NCI-H2029 treated with DMSO at 0.1 percent for 48 hours (cell line): ENCODE measurements at regions not wholly inside any gene's neighbourhood (a gene's known extent, or its start where the extent isn't known, plus 50 kb on each side); places are given as distances from the start of the nearest gene placed in this dataset.
"Not testable (repeated sequence)": the region's sequence is repeated elsewhere in the genome, so short reads cannot be mapped to it uniquely, and the experiment has no call there.

ENCODE experiments used
- DNase-seq: peaks from one replicate; lab custom pipeline; 2025; lab: John Stamatoyannopoulos, UW

DNA sequence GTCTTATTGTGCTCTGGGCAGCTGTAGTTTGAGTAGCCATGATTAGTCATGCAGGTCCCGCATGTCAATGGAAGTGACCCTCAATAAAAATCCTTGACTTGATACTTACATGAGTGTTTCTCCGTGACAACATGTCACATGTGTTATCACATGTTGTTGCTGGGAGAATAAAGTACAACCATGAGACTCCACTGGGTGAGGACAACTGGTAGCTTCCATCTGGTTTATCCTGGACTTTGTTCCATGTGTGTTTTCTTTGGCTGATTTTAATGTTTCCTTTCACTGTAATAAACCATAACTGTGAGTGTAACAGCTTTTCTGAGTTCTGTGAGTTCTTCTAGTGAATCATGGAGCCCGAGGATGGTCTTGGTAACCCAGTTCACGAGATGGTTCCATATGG, 63.1 kb upstream of the NDN start:
- no peak for DNase-seq

DNA sequence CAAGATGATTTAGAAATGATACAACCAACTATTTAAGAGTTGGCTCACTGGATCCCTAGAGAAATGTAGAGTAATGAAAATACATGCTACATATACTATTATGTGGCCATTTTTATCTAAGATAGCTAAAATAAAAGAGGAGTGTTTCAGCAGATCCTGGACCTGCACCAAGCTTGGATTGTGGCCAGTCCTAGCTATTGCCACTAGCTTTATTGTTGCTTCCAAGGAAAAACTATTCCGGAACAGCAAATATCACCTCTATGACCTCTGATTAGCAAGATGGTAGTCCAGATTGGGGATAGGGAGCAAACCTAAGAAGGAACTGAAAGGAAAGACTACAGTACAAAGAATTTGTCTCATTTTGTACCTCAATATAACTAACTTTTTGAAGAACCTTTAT, 63.7 kb upstream of the NDN start:
- DNase-seq, result no peak

DNA sequence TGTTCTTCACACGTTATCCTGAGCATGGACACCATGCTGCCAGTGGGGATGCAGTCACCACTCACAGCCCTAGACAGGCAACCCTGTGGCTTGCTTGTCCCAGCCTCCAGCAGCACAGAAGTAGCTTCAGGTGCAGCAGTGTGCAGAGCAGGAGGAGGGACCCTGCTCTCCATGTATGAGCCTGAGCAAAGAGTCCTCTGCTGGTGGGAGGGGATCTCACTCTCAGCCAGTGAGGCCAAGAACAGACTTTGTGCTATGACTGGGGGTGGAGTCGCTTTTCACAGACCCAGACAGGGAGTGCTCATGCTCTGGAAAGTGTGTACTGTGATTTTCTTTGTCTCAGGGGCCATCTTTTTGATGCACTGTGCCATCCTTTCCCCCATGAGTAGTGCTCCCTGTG, 66.1 kb upstream of the NDN start:
- DNase-seq, result no peak

DNA sequence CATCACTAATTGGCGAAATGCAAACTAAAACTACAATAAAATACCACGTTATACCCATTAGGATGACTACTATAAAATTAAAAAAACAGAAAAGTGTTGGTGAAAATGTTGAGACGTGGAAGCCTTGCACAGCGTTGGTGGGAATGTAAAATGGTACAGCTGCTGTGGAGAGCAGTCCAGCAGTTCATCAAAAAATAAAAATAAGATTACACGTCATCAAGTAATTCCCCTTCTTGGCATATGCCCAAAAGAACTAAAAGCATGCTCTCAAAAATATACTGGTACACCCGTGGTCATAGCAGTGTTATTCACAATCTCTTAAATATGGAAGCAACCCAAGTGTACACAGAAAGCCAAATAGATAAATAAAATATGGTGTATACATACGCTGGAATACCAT, 71.8 kb upstream of the NDN start:
- DNase-seq, result no peak

DNA sequence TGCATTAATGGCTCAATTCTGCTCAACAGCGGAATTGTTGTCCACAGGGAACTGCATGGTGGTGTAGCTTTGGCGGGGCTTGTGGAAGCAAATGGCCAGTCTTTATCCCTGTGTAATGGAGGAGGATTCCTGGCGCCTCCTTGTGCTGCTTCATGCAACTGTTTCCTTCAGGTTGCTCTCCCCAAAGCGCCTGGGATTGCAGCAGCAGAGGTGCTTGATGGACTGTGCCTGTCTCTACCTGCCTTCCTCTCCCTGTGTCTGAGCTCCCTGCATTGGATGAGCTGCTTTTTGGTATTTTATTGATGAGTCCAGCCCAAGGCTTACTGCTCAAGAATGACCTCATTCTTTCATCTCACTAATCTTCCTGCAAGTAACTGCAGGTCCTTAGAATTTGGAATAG, 72.9 kb upstream of the NDN start:
- no peak for DNase-seq

DNA sequence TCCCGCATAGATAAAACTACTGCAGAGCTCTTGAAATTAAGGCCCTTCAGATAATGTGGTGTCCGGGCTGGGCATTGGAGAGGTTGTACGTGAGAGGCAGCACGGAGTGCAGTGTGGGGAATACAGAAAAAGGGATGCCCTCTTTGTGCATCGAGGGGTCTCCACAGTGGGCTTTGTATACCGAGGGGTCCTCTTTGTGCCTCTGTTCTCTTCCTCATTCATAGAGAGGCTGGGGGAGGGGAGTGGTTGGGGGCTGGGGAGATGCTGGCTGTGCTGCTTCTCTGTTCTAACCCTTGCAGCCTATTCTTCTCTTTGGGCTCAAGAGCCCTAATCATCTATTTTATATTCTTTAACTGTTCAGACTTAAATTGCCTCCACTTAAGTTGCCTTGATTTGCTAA, 74.3 kb upstream of the NDN start:
- no peak for DNase-seq

DNA sequence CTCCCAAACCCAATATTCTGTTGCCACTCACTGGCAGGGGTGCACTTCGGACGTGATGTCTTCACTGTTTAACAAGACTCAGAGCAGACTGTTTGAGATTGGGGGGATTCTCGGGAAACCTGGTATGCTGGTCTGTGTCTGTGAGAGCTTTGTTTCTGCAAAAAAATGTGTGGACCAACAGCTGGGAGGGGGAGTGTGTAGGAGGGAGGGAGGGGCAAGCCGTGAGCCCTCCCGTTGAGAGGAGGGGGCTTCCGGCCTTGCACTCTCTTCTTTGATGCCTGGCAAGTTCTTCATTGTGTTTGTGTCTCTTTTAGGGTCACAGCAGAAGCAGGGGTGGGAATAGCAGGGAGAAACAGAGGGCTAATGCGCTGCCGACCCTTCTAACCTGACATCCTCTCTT, 74.9 kb upstream of the NDN start:
- no peak for DNase-seq

DNA sequence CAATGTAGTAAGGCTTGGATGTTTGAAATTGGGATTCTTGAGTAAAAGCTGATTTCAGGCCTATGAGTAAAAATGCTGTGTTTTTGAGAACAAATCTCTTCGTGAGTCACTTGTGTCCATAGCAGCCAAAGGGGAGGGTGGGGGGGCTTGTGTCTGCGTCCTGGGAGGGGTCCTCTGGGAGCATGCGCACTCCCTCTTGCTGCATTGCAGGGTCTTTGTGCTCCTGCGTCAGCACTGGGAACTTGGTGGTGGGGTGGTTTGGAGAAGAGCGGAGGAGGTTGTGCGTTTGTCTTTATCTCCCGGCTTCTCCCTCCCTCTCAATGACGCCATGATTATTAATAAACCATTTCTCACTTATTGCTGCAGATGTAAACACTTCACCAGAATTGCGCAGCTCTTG, 75.9 kb upstream of the NDN start:
- DNase-seq, result no peak

DNA sequence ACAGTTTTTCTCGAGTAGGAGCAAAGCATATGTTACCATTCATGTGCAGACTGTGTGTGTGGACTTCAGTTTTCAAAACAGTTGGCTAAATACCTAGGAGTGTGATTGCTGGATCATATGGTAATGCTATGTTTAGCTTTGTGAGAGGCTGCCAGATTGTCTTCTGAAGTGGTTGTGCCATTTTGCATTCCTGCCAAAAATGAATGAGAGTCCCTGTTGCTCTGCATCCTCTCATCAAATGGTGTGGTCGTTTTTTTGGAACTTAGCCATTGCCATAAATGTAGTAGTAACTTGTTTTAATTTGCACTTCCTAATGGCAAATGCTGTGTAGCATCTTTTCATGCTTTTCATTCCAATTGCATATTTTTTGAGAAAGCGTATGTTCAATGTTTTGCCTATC, 77.2 kb upstream of the NDN start:
- DNase-seq, result no peak

DNA sequence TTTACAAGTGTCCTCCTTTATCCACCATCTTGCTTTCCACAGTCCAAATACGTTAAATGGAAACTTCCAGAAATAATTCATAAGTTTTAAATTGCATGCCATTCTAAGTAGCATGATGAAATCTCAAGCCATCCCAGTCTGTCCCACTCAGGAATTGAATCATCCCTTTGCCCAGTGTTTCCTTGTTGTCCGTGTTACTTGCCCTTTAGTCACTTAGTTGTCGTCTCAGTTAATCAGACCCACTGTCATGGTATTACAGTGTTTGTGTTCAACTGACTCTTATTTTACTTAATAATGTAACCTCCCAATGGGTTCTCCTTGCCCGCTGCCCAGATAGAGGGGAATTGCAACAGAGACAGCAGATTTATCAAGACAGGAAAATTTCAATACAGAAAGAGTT, 77.6 kb upstream of the NDN start:
- DNase-seq, result no peak

DNA sequence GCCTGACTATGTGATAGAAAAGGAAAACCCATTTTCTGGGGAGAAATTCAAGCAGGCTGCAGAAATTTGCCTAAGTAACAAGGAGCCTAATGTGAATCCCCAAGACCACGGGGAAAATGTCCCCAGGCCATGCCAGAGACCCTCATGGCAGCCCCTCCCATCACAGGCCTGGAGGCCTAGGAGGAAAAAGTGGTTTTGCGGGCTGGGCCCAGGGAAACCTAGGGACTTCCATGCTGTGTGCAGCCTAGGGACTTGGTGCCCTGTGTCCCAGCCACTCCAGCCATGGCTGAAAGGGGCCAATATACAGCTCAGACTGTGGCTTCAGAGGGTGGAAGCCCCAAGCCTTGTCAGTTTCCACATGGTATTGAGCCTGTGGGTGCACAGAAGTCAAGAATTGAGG, 79.7 kb upstream of the NDN start:
- not testable (repeated sequence) for DNase-seq

DNA sequence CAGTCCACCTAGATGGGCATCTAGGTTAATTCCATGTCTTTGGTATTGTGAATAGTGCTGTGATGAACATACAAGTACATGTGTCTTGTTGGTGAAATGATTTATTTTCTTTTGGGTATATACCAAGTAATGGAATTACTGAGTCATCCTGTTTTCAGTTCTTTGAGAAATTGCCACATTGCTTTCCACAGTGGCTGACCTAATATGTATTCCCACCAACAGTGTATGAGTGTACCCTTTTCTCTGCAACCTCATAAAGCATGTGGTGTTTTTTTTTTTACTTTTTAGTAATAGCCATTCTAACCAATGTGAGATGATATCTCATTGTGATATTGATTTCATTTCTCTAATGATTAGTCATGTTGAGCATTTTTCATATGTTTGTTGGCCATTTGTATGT, 86.0 kb upstream of the NDN start:
- no peak for DNase-seq

DNA sequence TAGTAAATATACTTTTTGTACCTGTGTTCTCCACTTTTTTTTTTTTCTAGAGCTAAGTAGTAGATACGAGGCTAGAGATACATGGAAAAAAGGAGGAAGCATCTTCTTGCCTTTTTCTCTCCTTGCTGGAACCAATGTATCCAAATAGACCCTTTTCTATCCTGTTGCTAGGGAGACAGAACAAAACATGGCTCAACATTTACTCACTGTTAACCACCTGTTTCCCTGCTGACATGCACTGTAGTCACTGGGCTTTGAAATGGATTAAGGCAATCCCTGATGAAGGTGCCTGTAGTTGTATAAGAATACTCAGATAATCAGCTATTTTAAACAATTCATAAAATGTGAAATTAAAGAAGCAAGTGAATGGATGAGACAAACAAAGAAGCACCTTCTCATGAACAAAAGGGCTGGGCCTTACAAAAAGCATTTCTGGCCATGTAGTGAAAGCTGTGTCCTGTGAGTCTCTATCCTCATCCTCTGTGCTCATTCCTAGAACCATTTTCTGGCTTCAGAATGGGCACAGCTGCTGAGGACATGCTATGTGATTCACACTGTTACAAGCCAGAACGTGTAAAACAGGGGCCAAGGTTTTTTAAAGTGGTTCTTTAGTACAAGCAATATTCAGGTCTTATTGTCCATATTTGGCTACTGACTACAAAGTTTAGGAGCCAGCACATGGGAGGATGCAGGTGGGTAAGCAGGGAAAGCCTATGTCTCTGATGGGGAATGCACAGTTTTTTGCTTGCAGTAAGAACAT, 100.4 kb upstream of the NDN start:
- no peak for DNase-seq

DNA sequence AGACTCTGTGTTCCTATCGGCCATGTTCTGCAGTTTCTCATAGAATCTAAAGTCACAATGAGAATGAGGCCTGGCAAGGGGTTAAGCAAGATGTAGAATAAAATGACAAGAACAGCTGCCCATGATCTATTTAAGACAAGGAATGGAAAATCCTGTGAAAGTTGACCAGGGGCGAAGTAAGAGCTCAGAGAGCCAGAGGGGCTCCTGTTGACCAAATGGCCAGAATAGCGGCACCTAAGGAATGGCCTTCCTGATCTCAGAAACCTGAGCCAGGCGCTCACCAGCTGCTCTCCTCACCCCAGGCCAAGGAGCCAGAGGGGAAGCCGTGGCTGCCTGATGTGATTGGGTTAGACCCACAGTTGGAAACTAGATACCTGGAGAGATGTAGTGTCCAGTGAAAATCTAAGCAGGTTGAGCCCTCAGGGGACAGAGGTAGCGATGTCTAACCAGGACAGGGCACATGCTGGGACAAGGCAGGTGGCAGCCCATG, 106.1 kb upstream of the NDN start:
- no peak for DNase-seq

DNA sequence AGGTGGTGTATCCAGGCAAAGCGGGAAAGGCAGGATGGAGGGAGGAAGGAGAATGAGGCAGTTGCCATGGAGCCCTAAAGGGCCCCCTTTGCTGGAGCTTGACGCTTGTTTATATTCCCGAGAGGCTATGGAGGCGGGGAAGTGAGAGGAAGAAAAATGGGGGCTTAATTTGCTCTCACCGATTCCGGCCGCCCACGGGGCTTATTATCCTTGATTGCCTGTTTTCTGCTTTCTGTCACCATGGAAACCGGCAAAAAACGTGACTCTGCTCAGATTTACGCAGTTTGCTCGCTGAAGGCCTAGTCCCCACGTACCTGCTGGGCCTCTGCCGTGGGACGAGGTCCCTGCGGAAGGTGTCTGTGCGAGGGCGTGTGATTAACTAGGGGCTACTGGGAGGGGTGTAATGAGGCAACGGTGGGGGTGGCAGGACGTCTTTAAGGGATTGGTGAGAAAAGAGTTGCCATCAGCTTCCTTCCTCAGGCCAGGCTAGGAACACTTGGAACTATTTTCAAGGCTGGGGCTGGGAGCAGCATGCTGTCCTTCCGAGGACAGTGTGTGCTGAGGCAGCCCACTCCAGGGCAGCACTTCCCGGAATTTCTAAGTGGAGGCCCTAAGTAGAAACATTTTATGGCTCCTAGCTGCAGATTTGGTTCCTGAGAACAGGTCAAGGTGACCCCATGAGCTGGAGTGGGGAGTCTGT, 110.8 kb upstream of the NDN start:
- no peak for DNase-seq

DNA sequence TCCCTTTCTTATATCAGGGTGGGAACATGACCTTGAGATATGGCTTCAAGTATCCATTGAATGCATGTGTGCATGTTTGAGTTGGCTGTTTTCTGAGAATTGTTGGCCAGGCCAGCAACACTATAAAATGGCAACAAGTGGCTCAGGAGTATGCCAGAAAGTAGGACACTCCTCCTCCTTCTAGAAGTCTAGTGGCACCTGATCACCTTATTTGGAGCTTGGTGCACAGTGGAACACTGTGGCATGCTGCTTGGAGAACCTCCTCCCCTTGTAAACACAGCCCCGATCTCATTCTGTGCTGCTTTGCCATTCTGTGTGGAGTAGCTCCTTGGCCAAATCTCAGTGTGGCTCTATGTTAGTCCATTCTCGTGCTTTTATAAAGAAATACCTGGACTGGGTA, 114.8 kb upstream of the NDN start:
- DNase-seq, result peak; percentile 63

DNA sequence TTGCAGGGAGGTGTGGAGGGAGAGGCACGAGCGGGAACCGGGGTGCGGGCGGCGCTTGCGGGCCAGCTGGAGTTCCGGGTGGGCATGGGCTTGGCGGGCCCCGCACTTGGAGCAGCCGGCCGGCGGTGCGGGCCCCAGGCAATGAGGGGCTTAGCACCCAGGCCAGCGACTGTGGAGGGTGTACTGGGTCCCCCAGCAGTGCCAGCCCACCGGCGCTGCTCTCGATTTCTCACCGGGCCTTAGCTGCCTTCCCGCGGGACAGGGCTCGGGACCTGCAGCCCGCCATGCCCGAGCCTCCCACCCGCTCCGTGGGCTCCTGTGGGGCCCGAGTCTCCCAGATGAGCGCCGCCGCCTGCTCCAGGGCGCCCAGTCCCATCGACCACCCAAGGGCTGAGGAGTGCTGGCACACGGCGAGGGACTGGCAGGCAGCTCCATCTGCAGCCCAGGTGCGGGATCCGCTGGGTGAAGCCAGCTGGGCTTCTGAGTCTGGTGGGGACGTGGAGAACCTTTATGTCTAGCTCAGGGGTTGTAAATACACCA, 115.9 kb upstream of the NDN start:
- not testable (repeated sequence) for DNase-seq

DNA sequence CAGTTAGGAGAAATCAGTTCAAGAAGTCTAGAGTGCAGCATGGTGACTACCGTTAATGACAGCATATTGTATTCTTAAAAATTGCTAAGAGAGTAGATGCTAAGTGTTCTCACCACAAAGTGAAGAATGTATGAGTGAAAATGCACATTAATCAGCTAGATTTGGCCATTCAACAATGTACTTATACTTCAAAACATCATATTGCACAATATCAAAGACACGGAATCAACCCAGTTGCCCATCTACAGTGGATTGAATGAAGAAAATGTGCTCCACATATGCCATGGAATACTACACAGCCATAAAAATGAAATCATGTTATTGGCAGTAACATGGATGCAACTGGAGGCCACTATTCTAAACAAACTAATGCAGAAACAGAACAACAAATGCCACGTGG, 119.9 kb upstream of the NDN start:
- DNase-seq, result no peak

DNA sequence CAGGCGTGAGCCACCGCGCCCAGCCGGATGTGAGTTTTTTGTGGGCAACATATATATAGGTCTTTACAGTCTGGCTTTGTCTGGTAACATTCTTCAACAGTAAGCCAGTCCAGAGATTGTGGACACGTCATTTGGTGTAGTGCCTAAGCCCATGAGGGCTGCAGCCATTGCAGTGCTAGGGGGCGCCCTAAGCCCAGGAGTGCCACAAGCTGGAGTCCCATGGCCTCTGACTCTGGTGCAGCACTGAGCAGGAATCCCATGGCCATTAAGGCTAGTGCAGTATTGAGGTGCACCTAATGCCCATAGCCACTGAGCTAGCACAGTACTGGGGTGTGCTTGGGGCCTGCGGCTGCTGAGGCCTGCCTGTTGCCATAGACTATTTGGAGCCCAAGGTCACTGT, 136.4 kb upstream of the NDN start:
- DNase-seq, result no peak

DNA sequence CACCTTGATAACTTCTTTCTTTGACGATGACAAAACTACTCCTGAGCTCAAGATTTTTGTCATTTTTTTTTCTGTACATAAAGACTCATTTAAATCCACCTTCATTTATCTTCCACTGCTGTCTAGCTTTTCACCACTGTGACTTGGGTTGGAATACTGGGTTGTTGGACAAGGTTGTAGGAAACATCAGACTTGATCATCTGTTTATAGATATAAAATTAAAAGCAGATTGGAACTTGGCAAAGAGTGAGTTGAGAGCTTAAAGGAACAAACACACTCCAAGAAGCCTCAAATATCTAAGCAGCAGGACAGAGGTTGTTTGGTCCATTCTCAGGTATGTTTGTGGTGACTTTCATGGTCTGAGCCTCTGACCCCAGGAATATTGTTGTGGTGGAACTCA, 141.7 kb upstream of the NDN start:
- no peak for DNase-seq

DNA sequence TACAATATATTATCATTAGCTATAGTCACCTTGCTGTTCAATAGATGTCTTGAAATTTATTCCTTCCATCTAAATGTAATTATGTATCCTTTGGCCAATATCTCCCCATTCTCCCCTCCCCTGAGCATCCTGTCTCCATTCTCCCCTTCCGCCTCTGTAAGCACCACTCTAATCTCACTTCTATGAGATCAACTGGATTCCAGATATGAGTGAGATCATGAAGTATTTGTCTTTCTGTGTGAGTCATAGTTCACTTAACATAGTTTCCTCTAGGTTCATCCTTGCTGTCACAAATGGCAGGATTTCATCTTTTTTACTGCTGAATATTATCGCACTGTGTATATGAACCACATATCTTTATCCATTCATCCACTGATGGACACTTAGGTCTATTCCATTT, 148.8 kb upstream of the NDN start:
- DNase-seq, result no peak

DNA sequence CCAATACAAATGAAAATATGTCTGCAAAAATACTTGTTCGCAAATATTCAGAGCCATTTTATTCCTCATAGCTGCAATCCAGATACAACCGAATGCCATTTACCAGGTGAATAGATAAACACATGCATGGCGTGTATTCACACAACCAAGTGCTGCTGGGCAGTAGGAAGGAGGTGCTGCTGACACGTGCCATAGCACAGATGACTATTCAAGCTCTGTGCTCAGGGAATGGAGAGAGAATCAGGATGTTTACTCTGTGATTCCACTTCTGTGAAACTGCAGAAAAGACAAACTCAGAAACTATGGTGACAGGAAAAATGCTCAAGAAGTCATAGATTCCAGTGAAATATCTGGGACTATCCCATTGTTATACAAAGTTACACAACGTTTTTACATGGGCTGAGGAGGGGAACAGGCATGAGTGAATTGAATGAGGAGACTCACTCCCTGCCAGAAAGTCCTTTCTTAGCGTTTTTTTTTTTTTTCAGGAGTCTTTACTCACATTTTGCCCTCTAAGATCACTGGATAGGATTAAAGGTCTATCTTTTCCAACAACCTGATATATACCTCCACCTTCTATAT, 152.9 kb upstream of the NDN start:
- no peak for DNase-seq

DNA sequence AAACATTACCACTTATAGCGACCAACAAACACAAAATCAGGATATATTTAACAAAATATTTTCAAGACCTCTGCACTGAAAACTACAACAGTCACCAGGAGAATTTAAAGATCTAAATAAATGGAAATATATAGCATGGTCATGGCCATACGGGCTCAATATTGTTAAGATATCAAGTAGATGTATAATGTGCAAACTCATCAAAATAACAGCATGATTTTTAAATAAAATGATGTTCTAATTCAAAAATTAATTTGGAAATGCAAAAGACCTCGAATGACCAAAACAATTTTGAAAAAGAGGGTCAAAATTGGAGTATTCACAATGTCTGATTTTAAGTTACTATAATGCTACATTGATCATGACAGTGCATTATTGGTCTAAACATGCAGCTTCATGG, 159.1 kb upstream of the NDN start:
- DNase-seq, result no peak
